HepG2 (cell line): ENCODE measurements at regions not wholly inside any gene's neighbourhood (a gene's known extent, or its start where the extent isn't known, plus 50 kb on each side); places are given as distances from the start of the nearest gene placed in this dataset.

Experiments used
- HNRNPK ChIP-seq: fragments of 200-400 bp; formaldehyde crosslinking; IDR thresholded peaks from 2 replicates; pipeline ENCODE4 v1.6.1; 2018; ENCODE audit warnings: low read length, low read depth, moderate library complexity, mild to moderate bottlenecking; ENCODE audit not compliant: poor library complexity, severe bottlenecking
- SAFB2 ChIP-seq: sonication (generic); formaldehyde crosslinking; IDR thresholded peaks from 2 replicates; pipeline ENCODE4 v1.5.1; 2020; ENCODE audit warnings: missing genetic modification reagents, low read depth, mild to moderate bottlenecking, borderline replicate concordance
- ZBTB43 ChIP-seq: sonication (generic); formaldehyde crosslinking; conservative IDR thresholded peaks from 2 replicates; pipeline ENCODE4 v1.4.0; 2020; ENCODE audit warnings: missing genetic modification reagents
- ZKSCAN1 ChIP-seq: fragments of 150-350 bp; IDR thresholded peaks from 2 replicates; pipeline ENCODE4 v1.6.1; 2014; ENCODE audit warnings: low read length

GRCh38 chr4:26110493-26110892, 196.5 kb downstream of the SMIM20 start:
- TF ChIP-seq ZBTB43 (CRISPR knock-in tag), result no peak
- TF ChIP-seq ZKSCAN1, result no peak
- TF ChIP-seq HNRNPK, result no peak
- TF ChIP-seq SAFB2 (CRISPR knock-in tag), result no peak
